Tibial artery (tissue), 4 donors: ENCODE measurements at regions not wholly inside any gene's neighbourhood (a gene's known extent, or its start where the extent isn't known, plus 50 kb on each side); places are given as distances from the start of the nearest gene placed in this dataset.

Source experiments
- DNase-seq, 2 donors: peaks; one replicate each; pipeline ENCODE4 v3.0.0-alpha.2; 2019
- H3K27ac ChIP-seq, 2 donors: fragments of 200-600 bp; sonication (generic) in 1 of 2; 1 replicate in 1 of 2; 2 replicates in 1 of 2; pipeline ENCODE4 v1.5.1; 2018 to 2019; ENCODE audit warnings: mild to moderate bottlenecking in 1 of 2
- H3K27me3 ChIP-seq, 2 donors: fragments of 200-600 bp; sonication (generic) in 1 of 2; one replicate each; pipeline versions ENCODE4 v1.5.1 to v1.6.0; 2016 to 2019
- H3K36me3 ChIP-seq, 3 donors: fragments of 200-600 bp; sonication (generic) in 2 of 3; one replicate each; pipeline ENCODE4 v1.5.1; 2016 to 2019; ENCODE audit warnings: mild to moderate bottlenecking in 2 of 3
- H3K4me1 ChIP-seq, 4 donors: fragments of 200-600 bp; sonication (generic) in 2 of 4; 1 replicate in 3 of 4; 2 replicates in 1 of 4; pipeline ENCODE4 v1.5.1; 2016 to 2019
- H3K4me3 ChIP-seq, 2 donors: fragments of 200-600 bp; sonication (generic) in 1 of 2; 1 replicate in 1 of 2; 2 replicates in 1 of 2; pipeline ENCODE4 v1.5.1; 2018 to 2019; ENCODE audit warnings: mild to moderate bottlenecking in 2 of 2
- H3K9me3 ChIP-seq, 3 donors: fragments of 200-600 bp; sonication (generic) in 1 of 3; one replicate each; pipeline ENCODE4 v1.5.1; 2016 to 2019
- CTCF ChIP-seq, 2 experiments: fragments of 200-600 bp in 1 of 2; fragments of 450-650 bp in 1 of 2; IDR thresholded peaks; one replicate each; pipeline ENCODE4 v1.5.1; 2017 to 2019; ENCODE audit warnings: antibody characterized with exemption in 2 of 2, mild to moderate bottlenecking in 1 of 2, moderate library complexity in 1 of 2
- intact Hi-C: fragments of 100-400 bp; cut with DNase I; formaldehyde crosslinking; loops from one replicate; pipeline ENCODE4 v1.15.0; 2023; ENCODE audit warnings: low total_unique reads

DNA sequence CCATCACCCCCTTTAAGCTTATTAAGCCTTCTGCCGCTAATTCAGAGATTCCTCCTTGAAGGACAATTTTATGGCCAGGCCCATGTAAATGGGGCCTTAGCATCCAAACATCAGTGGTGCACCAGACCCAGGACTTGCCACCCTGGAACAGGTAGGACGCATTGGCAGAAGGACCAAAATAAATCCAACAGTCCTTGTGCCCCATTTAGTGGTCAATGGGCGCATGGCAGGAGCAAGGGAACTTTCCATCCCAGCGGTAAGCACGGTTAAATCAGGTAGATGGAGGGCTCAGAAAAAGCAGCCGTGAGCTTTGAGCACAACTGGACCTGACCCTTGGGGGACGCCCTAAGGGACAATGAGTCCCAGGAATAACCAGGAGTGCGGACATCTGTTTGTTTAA is 540.8 kb upstream of the ROBO1 start:
- Histone ChIP-seq H3K4me3 (no peak overlapping the region), H3K36me3 (no peaks in the 10 kb centered on the region), H3K27ac (no peak overlapping the region), H3K9me3 (no peaks in the 10 kb centered on the region), H3K4me1 (no peaks in the 10 kb centered on the region), H3K27me3 (no peaks in the 10 kb centered on the region)
- TF ChIP-seq CTCF (IDR thresholded peaks at IDR 0.05) = no peak
- peak in 1 of 2 donors; percentile 45 for DNase-seq
- intact Hi-C loops = no loop called here

DNA sequence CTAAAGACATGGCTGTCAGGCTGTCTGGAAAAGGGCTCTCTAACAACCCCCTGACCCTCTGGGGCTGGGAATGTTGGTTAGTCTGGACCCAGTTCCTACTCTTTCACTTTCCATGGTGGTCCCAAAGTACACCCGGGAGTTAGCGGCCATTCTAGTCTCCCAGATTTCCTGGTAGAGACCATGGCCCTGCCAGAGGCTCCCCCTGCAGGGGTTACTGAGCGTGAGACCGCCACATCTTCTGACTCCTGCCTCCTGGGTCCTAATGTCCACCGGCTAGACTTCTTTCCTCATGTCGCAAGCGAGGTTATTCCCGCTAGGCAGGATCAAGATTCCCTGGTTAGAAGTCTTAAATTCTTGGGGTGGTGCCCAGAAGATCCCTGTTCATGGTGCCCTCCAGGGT is 540.0 kb upstream of the ROBO1 start:
- H3K36me3 ChIP-seq = no peaks in the 10 kb centered on the region
- no peak for DNase-seq
- no peak for TF ChIP-seq CTCF (IDR thresholded peaks at IDR 0.05)
- no peaks in the 10 kb centered on the region for H3K27me3 ChIP-seq
- no peak overlapping the region for H3K4me3 ChIP-seq
- H3K4me1 ChIP-seq = no peaks in the 10 kb centered on the region
- H3K27ac ChIP-seq = no peak overlapping the region
- no peaks in the 10 kb centered on the region for H3K9me3 ChIP-seq
- intact Hi-C loops = no loop called here

- Histone ChIP-seq H3K27me3 (no peaks in the 10 kb centered on the region), H3K27ac (no peak overlapping the region), H3K9me3 (no peaks in the 10 kb centered on the region), H3K36me3 (no peaks in the 10 kb centered on the region), H3K4me1 (no peaks in the 10 kb centered on the region), H3K4me3 (no peak overlapping the region)
- DNase-seq = no peak
- intact Hi-C loops = no loop called here
- no peak for TF ChIP-seq CTCF (IDR thresholded peaks at IDR 0.05)
Observed at GRCh38 chr3:80297720-80298119, 529.9 kb upstream of the ROBO1 start.

- no peaks in the 10 kb centered on the region for H3K27me3 ChIP-seq
- intact Hi-C loops = no loop called here
- TF ChIP-seq CTCF (IDR thresholded peaks at IDR 0.05) = no peak
- H3K36me3 ChIP-seq = no peaks in the 10 kb centered on the region
- H3K27ac ChIP-seq = no peak overlapping the region
- no peak for DNase-seq
- H3K9me3 ChIP-seq = no peaks in the 10 kb centered on the region
- H3K4me1 ChIP-seq = no peaks in the 10 kb centered on the region
- H3K4me3 ChIP-seq = no peak overlapping the region
Observed at GRCh38 chr3:80285388-80285787, 517.6 kb upstream of the ROBO1 start.

DNA sequence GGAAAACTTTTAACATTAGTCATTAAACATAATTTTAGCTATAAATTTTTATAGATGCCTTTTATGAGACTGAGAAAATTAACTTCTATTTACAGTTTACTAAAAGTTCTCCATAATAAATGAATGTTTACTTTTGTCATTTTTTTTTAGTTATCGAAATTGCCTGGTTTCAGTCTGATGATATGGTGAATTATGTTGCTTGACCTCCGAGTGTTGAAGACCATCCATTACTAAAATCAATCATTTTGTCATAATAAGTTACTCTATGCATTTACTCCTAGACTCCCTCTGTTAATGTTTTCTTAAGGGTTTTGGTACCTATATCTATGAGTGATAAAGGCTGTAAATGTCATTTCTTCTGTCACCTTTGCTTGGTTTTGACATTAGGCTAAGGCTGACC is 516.0 kb upstream of the ROBO1 start:
- Histone ChIP-seq H3K4me1 (no peaks in the 10 kb centered on the region), H3K27ac (no peak overlapping the region), H3K27me3 (no peaks in the 10 kb centered on the region), H3K36me3 (no peaks in the 10 kb centered on the region), H3K9me3 (no peaks in the 10 kb centered on the region), H3K4me3 (no peak overlapping the region)
- DNase-seq = no peak
- intact Hi-C loops = no loop called here
- no peak for TF ChIP-seq CTCF (IDR thresholded peaks at IDR 0.05)

DNA sequence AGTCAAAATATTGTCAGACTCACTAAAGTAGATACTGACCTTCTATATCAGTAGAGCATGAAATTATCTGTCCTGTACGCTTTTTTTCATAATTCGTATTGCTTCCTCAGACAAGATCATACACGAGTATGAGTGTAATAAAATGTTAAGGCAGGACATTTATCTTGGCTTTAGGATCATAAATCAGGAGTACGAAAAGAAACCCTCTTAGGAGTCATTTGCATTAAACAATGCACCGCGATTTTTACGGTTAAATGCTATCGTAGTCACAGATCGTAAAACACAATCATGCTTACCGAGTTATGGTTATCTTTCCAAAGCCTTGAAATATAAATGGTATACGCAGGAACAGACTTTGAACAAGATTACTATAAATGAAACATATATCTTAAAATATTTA is 510.3 kb upstream of the ROBO1 start:
- TF ChIP-seq CTCF (IDR thresholded peaks at IDR 0.05) = no peak
- Histone ChIP-seq H3K27me3 (no peaks in the 10 kb centered on the region), H3K9me3 (no peaks in the 10 kb centered on the region), H3K27ac (no peak overlapping the region), H3K36me3 (no peaks in the 10 kb centered on the region), H3K4me3 (no peak overlapping the region), H3K4me1 (no peaks in the 10 kb centered on the region)
- no peak for DNase-seq
- intact Hi-C loops = no loop called here
